ENCODE measurements at regions not wholly inside any gene's neighbourhood (a gene's known extent, or its start where the extent isn't known, plus 50 kb on each side); places are given as distances from the start of the nearest gene placed in this dataset.

DNA sequence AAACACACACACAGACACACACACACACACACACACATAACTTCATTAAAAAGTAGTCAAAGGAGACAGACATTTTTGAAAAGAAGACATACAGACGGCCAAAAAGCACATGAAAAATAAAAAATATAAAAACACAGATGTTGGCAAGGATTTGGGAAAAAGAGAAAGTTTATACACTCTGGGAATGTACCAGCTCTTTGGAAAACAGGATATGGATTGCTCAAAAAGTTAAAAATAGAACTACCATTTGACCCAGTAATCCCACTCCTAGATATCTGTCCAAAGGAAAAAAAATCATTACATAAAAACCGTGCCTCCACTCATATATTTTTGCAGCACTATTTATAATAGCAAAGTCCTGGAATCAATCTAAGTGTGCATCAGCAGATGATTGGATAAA is 128.4 kb upstream of the C21orf91 start (continued):
- TF ChIP-seq, protein P1, sequence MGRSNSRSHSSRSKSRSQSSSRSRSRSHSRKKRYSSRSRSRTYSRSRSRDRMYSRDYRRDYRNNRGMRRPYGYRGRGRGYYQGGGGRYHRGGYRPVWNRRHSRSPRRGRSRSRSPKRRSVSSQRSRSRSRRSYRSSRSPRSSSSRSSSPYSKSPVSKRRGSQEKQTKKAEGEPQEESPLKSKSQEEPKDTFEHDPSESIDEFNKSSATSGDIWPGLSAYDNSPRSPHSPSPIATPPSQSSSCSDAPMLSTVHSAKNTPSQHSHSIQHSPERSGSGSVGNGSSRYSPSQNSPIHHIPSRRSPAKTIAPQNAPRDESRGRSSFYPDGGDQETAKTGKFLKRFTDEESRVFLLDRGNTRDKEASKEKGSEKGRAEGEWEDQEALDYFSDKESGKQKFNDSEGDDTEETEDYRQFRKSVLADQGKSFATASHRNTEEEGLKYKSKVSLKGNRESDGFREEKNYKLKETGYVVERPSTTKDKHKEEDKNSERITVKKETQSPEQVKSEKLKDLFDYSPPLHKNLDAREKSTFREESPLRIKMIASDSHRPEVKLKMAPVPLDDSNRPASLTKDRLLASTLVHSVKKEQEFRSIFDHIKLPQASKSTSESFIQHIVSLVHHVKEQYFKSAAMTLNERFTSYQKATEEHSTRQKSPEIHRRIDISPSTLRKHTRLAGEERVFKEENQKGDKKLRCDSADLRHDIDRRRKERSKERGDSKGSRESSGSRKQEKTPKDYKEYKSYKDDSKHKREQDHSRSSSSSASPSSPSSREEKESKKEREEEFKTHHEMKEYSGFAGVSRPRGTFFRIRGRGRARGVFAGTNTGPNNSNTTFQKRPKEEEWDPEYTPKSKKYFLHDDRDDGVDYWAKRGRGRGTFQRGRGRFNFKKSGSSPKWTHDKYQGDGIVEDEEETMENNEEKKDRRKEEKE (IDR thresholded peaks at IDR 0.05), result no peak
- TF ChIP-seq CENPX (CRISPR knock-in tag; IDR thresholded peaks at IDR 0.05), result no peak

DNA sequence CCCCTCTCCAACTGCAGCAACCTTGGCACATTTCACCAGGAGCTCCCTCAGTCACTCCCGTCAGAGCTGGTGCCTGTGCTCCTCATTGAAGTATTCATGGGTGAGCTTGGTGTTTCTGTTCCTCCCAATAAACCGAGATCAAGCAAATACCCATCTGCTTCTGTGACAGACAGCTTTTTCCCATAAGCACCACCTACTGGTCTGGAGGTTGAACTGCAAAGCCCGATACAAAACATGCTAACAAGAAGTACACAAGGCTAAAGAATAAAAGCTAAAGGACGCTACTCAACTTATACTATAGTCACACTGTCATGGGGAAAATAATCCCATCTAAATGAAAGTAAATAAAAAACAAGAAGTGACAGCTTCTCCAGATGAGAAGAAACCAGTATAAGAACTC is 111.9 kb upstream of the C21orf91 start:
- no peak overlapping the region for H3K4me3 ChIP-seq (replicated peaks in 1 of 3; ENCODE audit: insufficient read depth in 1 of 3, low read depth in 2 of 3, low read length in 3 of 3)
- no peaks in the 10 kb centered on the region for H3K79me2 ChIP-seq (ENCODE audit: insufficient read depth, low read length)
- H3K27me3 ChIP-seq (ENCODE audit: control insufficient read depth in 1 of 2, insufficient read depth in 2 of 2, low read length in 2 of 2), result no peaks in the 10 kb centered on the region
- POLR2A ChIA-PET, result no interaction called here
- H4K20me1 ChIP-seq (ENCODE audit: insufficient read depth, low read length), result no peaks in the 10 kb centered on the region
- H3K9ac ChIP-seq (ENCODE audit: insufficient read depth, low read depth, low read length), result no peak overlapping the region
- DNase-seq (ENCODE audit: low spot score) (peak; percentile 6), FAIRE-seq (no peak), ATAC-seq (peak; percentile 33; the same call in 2 of the 3 replicates)
- BruUV-seq (replicated peaks), result no TSS peak
- no peak overlapping the region for H3K27ac ChIP-seq (ENCODE audit: extremely low read length, insufficient read depth, low read length)
- no peaks in the 10 kb centered on the region for H3K4me1 ChIP-seq (ENCODE audit: insufficient read depth, low read length)
- in situ Hi-C loops (cut with HindIII; ENCODE audit: extremely low pct_ligation_motif_present, low pct_unique_long_range_greater_than_20kb) (no loop called here), intact Hi-C loops (cut with micrococcal nuclease; ENCODE audit: unreplicated experiment) (no loop called here)
- WGBS (ENCODE audit: low lambda C conversion rate), result 10% methylated on average over 4 of the region's 4 CpGs
- no peaks in the 10 kb centered on the region for H3K9me3 ChIP-seq (ENCODE audit: low read length)
- CTCF ChIA-PET (ENCODE audit: low intra/inter-chr PET ratio, low total read pairs), result no interaction called here
- no peak overlapping the region for H2AFZ ChIP-seq (ENCODE audit: low read length)
- no peaks in the 10 kb centered on the region for H3K36me3 ChIP-seq (replicated peaks in 1 of 2; ENCODE audit: control insufficient read depth in 1 of 2, insufficient read depth in 2 of 2, low read length in 2 of 2)
- peak overlapping the region; percentile 10; the same call in 1 of the 2 replicates for H3K4me2 ChIP-seq (ENCODE audit: low read depth, low read length)
- TF ChIP-seq GZF1 (CRISPR knock-in tag; IDR thresholded peaks at IDR 0.05) (no peak), MTF1 (CRISPR knock-in tag; IDR thresholded peaks at IDR 0.05) (no peak), ZMYM4 (CRISPR knock-in tag; IDR thresholded peaks at IDR 0.05) (peak; percentile 41; the same call in 1 of the 2 replicates), ZNF746 (CRISPR knock-in tag; IDR thresholded peaks at IDR 0.05) (no peak)
- TF ChIP-seq, protein P2, sequence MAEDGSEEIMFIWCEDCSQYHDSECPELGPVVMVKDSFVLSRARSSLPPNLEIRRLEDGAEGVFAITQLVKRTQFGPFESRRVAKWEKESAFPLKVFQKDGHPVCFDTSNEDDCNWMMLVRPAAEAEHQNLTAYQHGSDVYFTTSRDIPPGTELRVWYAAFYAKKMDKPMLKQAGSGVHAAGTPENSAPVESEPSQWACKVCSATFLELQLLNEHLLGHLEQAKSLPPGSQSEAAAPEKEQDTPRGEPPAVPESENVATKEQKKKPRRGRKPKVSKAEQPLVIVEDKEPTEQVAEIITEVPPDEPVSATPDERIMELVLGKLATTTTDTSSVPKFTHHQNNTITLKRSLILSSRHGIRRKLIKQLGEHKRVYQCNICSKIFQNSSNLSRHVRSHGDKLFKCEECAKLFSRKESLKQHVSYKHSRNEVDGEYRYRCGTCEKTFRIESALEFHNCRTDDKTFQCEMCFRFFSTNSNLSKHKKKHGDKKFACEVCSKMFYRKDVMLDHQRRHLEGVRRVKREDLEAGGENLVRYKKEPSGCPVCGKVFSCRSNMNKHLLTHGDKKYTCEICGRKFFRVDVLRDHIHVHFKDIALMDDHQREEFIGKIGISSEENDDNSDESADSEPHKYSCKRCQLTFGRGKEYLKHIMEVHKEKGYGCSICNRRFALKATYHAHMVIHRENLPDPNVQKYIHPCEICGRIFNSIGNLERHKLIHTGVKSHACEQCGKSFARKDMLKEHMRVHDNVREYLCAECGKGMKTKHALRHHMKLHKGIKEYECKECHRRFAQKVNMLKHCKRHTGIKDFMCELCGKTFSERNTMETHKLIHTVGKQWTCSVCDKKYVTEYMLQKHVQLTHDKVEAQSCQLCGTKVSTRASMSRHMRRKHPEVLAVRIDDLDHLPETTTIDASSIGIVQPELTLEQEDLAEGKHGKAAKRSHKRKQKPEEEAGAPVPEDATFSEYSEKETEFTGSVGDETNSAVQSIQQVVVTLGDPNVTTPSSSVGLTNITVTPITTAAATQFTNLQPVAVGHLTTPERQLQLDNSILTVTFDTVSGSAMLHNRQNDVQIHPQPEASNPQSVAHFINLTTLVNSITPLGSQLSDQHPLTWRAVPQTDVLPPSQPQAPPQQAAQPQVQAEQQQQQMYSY (CRISPR knock-in tag; IDR thresholded peaks at IDR 0.05), result no peak
- TF ChIP-seq, protein P3, sequence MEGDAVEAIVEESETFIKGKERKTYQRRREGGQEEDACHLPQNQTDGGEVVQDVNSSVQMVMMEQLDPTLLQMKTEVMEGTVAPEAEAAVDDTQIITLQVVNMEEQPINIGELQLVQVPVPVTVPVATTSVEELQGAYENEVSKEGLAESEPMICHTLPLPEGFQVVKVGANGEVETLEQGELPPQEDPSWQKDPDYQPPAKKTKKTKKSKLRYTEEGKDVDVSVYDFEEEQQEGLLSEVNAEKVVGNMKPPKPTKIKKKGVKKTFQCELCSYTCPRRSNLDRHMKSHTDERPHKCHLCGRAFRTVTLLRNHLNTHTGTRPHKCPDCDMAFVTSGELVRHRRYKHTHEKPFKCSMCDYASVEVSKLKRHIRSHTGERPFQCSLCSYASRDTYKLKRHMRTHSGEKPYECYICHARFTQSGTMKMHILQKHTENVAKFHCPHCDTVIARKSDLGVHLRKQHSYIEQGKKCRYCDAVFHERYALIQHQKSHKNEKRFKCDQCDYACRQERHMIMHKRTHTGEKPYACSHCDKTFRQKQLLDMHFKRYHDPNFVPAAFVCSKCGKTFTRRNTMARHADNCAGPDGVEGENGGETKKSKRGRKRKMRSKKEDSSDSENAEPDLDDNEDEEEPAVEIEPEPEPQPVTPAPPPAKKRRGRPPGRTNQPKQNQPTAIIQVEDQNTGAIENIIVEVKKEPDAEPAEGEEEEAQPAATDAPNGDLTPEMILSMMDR (CRISPR knock-in tag; IDR thresholded peaks at IDR 0.05), result 0 out of 2 replicates have a peak, but pooled peaks have one; percentile 27
- TF ChIP-seq, protein P4, sequence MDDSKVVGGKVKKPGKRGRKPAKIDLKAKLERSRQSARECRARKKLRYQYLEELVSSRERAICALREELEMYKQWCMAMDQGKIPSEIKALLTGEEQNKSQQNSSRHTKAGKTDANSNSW (CRISPR knock-in tag; IDR thresholded peaks at IDR 0.05; ENCODE audit: borderline replicate concordance), result no peak
- TF ChIP-seq, protein P5, sequence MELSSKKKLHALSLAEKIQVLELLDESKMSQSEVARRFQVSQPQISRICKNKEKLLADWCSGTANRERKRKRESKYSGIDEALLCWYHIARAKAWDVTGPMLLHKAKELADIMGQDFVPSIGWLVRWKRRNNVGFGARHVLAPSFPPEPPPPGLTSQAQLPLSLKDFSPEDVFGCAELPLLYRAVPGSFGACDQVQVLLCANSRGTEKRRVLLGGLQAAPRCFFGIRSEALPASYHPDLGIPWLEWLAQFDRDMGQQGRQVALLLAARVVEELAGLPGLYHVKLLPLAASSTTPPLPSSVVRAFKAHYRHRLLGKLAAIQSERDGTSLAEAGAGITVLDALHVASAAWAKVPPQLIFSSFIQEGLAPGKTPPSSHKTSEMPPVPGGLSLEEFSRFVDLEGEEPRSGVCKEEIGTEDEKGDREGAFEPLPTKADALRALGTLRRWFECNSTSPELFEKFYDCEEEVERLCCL (CRISPR knock-in tag; IDR thresholded peaks at IDR 0.05; ENCODE audit: borderline replicate concordance), result no peak

All from HepG2 (cell line).